Hepatic stellate cell (primary cell): ENCODE measurements at regions not wholly inside any gene's neighbourhood (a gene's known extent, or its start where the extent isn't known, plus 50 kb on each side); places are given as distances from the start of the nearest gene placed in this dataset.

Experiments used
- DNase-seq: peaks from one replicate; pipeline ENCODE4 v3.0.0; 2011; ENCODE audit warnings: low spot score

GRCh38 chr15:94760348-94760747 lies 529.0 kb downstream of the MCTP2 start:
- DNase-seq, result no peak

GRCh38 chr15:94761574-94761973 lies 530.2 kb downstream of the MCTP2 start:
- no peak for DNase-seq

GRCh38 chr15:94769089-94769488 lies 537.7 kb downstream of the MCTP2 start:
- no peak for DNase-seq

- no peak for DNase-seq
Measured at GRCh38 chr15:94770199-94770598, 538.8 kb downstream of the MCTP2 start.

- no peak for DNase-seq
Measured at GRCh38 chr15:94777037-94777436, 545.7 kb downstream of the MCTP2 start.

- DNase-seq, result no peak
Measured at GRCh38 chr15:94778840-94779239, 547.5 kb downstream of the MCTP2 start.

- DNase-seq, result no peak
Measured at GRCh38 chr15:94780166-94780565, 548.8 kb downstream of the MCTP2 start.

- DNase-seq, result no peak
Measured at GRCh38 chr15:94785091-94785490, 553.7 kb downstream of the MCTP2 start.

- no peak for DNase-seq
Measured at GRCh38 chr15:94791008-94791407, 559.6 kb downstream of the MCTP2 start.

- DNase-seq, result no peak
Measured at GRCh38 chr15:94791510-94791909, 560.1 kb downstream of the MCTP2 start.

GRCh38 chr15:94792196-94792595 lies 560.8 kb downstream of the MCTP2 start:
- DNase-seq, result no peak

GRCh38 chr15:94793207-94793606 lies 561.8 kb downstream of the MCTP2 start:
- no peak for DNase-seq

- no peak for DNase-seq
Measured at GRCh38 chr15:94793641-94794040, 562.3 kb downstream of the MCTP2 start.

- no peak for DNase-seq
Measured at GRCh38 chr15:94804613-94805012, 573.3 kb downstream of the MCTP2 start.

- DNase-seq, result no peak
Measured at GRCh38 chr15:94815110-94815731, 583.9 kb downstream of the MCTP2 start.

- DNase-seq, result no peak
Measured at GRCh38 chr15:94815914-94816313, 584.6 kb downstream of the MCTP2 start.

GRCh38 chr15:94829887-94830884 lies 598.8 kb downstream of the MCTP2 start:
- no peak for DNase-seq

GRCh38 chr15:94834000-94834399 lies 602.6 kb downstream of the MCTP2 start:
- no peak for DNase-seq

- DNase-seq, result no peak
Measured at GRCh38 chr15:94834494-94834893, 603.1 kb downstream of the MCTP2 start.

- DNase-seq, result no peak
Measured at GRCh38 chr15:94838281-94838680, 606.9 kb downstream of the MCTP2 start.

GRCh38 chr15:94840794-94841783 lies 609.7 kb downstream of the MCTP2 start:
- DNase-seq, result no peak

GRCh38 chr15:94843060-94843459 lies 611.7 kb downstream of the MCTP2 start:
- DNase-seq, result no peak
